Neural crest cell (in vitro differentiated cells): ENCODE measurements at regions not wholly inside any gene's neighbourhood (a gene's known extent, or its start where the extent isn't known, plus 50 kb on each side); places are given as distances from the start of the nearest gene placed in this dataset.

ENCODE experiments used
- DNase-seq: peaks from one replicate; pipeline ENCODE4 v3.0.0; 2021; ENCODE audit warnings: low read depth, mixed read lengths, low spot score
- H3K27ac Mint-ChIP-seq: one replicate; pipeline ENCODE4 v1.8.0; 2021; ENCODE audit warnings: mild to moderate bottlenecking, mixed read lengths; ENCODE audit not compliant: unreplicated experiment
- H3K27me3 Mint-ChIP-seq: 2 replicates; pipeline ENCODE4 v1.8.0; 2021; ENCODE audit warnings: low read depth, mild to moderate bottlenecking, mixed read lengths
- H3K36me3 Mint-ChIP-seq: 2 replicates; pipeline ENCODE4 v1.8.0; 2021; ENCODE audit warnings: low read depth, mild to moderate bottlenecking, mixed read lengths
- H3K4me1 Mint-ChIP-seq: 2 replicates; pipeline ENCODE4 v1.8.0; 2021; ENCODE audit warnings: mixed read lengths
- H3K4me3 Mint-ChIP-seq: one replicate; pipeline ENCODE4 v1.8.0; 2021; ENCODE audit warnings: mild to moderate bottlenecking, mixed read lengths
- H3K9me3 Mint-ChIP-seq: 2 replicates; pipeline ENCODE4 v1.8.0; 2021; ENCODE audit warnings: mixed read lengths
- TF ChIP-seq, protein P1 (sequence below): fragments of 200-600 bp; sonication (generic); conservative IDR thresholded peaks from 2 replicates; pipeline ENCODE4 v1.5.0; 2021; ENCODE audit warnings: antibody characterized with exemption, mild to moderate bottlenecking

GRCh38 chr16:77617996-77618395 lies 104.3 kb upstream of the NUDT7 start:
- no peaks in the 10 kb centered on the region for H3K36me3 Mint-ChIP-seq
- no peaks in the 10 kb centered on the region for H3K9me3 Mint-ChIP-seq
- no peak for DNase-seq
- TF ChIP-seq, protein P1, sequence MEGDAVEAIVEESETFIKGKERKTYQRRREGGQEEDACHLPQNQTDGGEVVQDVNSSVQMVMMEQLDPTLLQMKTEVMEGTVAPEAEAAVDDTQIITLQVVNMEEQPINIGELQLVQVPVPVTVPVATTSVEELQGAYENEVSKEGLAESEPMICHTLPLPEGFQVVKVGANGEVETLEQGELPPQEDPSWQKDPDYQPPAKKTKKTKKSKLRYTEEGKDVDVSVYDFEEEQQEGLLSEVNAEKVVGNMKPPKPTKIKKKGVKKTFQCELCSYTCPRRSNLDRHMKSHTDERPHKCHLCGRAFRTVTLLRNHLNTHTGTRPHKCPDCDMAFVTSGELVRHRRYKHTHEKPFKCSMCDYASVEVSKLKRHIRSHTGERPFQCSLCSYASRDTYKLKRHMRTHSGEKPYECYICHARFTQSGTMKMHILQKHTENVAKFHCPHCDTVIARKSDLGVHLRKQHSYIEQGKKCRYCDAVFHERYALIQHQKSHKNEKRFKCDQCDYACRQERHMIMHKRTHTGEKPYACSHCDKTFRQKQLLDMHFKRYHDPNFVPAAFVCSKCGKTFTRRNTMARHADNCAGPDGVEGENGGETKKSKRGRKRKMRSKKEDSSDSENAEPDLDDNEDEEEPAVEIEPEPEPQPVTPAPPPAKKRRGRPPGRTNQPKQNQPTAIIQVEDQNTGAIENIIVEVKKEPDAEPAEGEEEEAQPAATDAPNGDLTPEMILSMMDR, result no peak
- H3K4me1 Mint-ChIP-seq, result no peaks in the 10 kb centered on the region
- H3K27ac Mint-ChIP-seq, result no peak overlapping the region
- no peak overlapping the region for H3K4me3 Mint-ChIP-seq
- peaks cover 6% of the 10 kb centered on the region for H3K27me3 Mint-ChIP-seq

DNA sequence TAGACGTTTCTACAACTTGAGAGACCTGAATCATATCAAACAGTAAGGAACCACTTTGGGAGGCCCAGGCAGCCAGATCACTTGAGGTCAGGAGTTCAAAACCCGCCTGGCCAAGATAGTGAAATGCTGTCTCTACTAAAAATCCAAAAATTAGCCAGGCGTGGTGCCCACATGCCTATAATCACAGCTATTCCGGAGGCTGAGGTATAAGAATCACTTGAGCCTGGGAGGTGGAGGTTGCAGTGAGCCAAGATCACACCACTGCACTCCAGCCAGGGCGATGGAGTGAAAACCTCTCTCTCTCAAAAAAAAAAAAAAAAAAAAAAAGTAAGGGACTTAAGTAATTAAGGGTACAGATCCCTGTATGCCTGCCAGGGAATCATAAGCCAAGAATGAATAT lies 103.4 kb upstream of the NUDT7 start:
- H3K9me3 Mint-ChIP-seq, result no peaks in the 10 kb centered on the region
- H3K36me3 Mint-ChIP-seq, result no peaks in the 10 kb centered on the region
- H3K4me3 Mint-ChIP-seq, result no peak overlapping the region
- no peak overlapping the region for H3K27ac Mint-ChIP-seq
- H3K4me1 Mint-ChIP-seq, result no peaks in the 10 kb centered on the region
- peaks cover 8% of the 10 kb centered on the region for H3K27me3 Mint-ChIP-seq
- TF ChIP-seq, protein P1, result no peak
- DNase-seq, result no peak

GRCh38 chr16:77624085-77624484 lies 98.2 kb upstream of the NUDT7 start:
- TF ChIP-seq, protein P1, result no peak
- no peak overlapping the region for H3K4me3 Mint-ChIP-seq
- H3K9me3 Mint-ChIP-seq, result no peaks in the 10 kb centered on the region
- no peak for DNase-seq
- H3K4me1 Mint-ChIP-seq, result no peaks in the 10 kb centered on the region
- peaks cover 12% of the 10 kb centered on the region for H3K27me3 Mint-ChIP-seq
- peak overlapping the region; percentile 22 for H3K27ac Mint-ChIP-seq
- no peaks in the 10 kb centered on the region for H3K36me3 Mint-ChIP-seq

DNA sequence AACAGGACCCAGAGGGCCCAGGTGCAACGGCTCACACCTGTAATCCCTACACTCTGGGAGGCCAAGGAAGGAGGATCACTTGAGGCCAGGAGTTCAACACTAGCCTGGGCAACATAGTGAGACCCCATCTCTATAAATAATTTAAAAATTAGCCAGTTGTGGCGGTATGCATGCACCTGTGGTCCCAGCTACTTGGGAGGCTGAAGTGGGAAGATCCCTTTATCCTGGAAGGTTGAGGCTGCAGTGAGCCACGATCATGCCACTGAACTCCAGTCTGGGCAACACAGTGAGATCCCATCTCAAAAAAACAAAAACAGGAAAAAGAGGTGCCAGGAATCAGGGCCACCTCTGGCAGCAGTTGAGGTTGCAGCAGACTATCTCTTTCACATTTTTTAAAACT lies 85.7 kb upstream of the NUDT7 start:
- Mint-ChIP-seq H3K36me3 (no peaks in the 10 kb centered on the region), H3K4me1 (no peaks in the 10 kb centered on the region), H3K9me3 (peaks cover 3% of the 10 kb centered on the region), H3K27ac (no peak overlapping the region), H3K27me3 (peaks cover 12% of the 10 kb centered on the region), H3K4me3 (no peak overlapping the region)
- TF ChIP-seq, protein P1, result no peak
- no peak for DNase-seq

DNA sequence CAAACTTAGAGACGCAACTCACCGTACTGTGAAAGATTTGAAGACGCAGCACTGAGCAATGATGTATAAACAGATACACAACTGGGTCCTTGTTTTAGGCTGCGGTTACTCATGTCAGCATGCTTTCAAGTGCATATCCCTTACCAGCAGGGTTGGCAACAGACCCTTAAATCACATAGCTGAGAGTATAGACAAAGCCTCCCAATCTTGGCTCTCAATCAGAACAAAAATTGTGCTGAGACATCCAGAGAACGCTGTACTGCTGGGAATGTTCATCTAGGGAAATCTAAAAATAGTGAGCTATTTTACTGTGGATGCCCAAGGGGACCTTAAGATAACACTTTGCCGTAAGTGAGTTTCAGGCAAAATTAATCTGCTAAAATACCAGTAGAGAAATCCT lies 84.4 kb upstream of the NUDT7 start:
- Mint-ChIP-seq H3K4me1 (no peaks in the 10 kb centered on the region), H3K9me3 (no peaks in the 10 kb centered on the region), H3K36me3 (no peaks in the 10 kb centered on the region), H3K27ac (no peak overlapping the region), H3K4me3 (no peak overlapping the region), H3K27me3 (peaks cover 9% of the 10 kb centered on the region)
- no peak for DNase-seq
- TF ChIP-seq, protein P1, result no peak

DNA sequence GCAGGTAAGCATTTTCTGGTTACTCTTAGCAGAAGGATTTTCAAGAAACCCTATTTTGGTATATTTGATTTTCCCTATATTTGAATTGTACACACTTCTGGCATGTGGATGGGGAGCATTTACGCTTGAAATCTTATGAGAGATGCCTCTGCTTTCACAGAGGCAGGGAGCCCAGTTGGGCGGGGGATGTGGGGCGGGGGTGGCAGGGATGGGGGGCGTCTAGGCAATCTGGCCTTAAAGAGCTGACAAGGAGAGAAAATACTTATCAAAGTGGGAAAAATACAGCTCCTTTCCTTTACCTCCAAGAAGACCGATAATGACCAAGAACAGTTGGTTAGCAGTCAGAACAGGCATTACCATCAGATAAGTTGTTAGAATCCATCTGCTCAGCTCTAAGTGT lies 79.1 kb upstream of the NUDT7 start:
- TF ChIP-seq, protein P1, result no peak
- Mint-ChIP-seq H3K36me3 (no peaks in the 10 kb centered on the region), H3K4me1 (no peaks in the 10 kb centered on the region), H3K27me3 (peaks cover 4% of the 10 kb centered on the region), H3K4me3 (no peak overlapping the region), H3K27ac (no peak overlapping the region), H3K9me3 (no peaks in the 10 kb centered on the region)
- no peak for DNase-seq
